ENCODE measurements at regions not wholly inside any gene's neighbourhood (a gene's known extent, or its start where the extent isn't known, plus 50 kb on each side); places are given as distances from the start of the nearest gene placed in this dataset.

GRCh38 chr19:28988066-28988465 is 224.9 kb downstream of the UQCRFS1 start:
- no peak for TF ChIP-seq POLR2AphosphoS5 (IDR thresholded peaks at IDR 0.05; ENCODE audit: low read depth)
- H3K27me3 ChIP-seq (ENCODE audit: insufficient read depth, poor library complexity, severe bottlenecking) = no peaks in the 10 kb centered on the region
- no peak overlapping the region for H3K27ac ChIP-seq (replicated peaks)
- H3K4me3 ChIP-seq (replicated peaks; ENCODE audit: insufficient read depth, low read length) = no peak overlapping the region
- no peak for DNase-seq (ENCODE audit: low read depth in 1 of 2, low spot score in 1 of 2)

- no peak overlapping the region for H3K4me3 ChIP-seq (replicated peaks; ENCODE audit: insufficient read depth, low read length)
- H3K27me3 ChIP-seq (ENCODE audit: insufficient read depth, poor library complexity, severe bottlenecking) = no peaks in the 10 kb centered on the region
- H3K27ac ChIP-seq (replicated peaks) = no peak overlapping the region
- TF ChIP-seq CTCF (IDR thresholded peaks at IDR 0.05; ENCODE audit: insufficient read depth, low read length) (no peak), SPI1 (IDR thresholded peaks at IDR 0.05; ENCODE audit: borderline replicate concordance, low read depth) (no peak), POLR2AphosphoS5 (IDR thresholded peaks at IDR 0.05; ENCODE audit: low read depth) (no peak), GABPA (IDR thresholded peaks at IDR 0.05; ENCODE audit: low read depth) (no peak)
- TF ChIP-seq, protein P1, sequence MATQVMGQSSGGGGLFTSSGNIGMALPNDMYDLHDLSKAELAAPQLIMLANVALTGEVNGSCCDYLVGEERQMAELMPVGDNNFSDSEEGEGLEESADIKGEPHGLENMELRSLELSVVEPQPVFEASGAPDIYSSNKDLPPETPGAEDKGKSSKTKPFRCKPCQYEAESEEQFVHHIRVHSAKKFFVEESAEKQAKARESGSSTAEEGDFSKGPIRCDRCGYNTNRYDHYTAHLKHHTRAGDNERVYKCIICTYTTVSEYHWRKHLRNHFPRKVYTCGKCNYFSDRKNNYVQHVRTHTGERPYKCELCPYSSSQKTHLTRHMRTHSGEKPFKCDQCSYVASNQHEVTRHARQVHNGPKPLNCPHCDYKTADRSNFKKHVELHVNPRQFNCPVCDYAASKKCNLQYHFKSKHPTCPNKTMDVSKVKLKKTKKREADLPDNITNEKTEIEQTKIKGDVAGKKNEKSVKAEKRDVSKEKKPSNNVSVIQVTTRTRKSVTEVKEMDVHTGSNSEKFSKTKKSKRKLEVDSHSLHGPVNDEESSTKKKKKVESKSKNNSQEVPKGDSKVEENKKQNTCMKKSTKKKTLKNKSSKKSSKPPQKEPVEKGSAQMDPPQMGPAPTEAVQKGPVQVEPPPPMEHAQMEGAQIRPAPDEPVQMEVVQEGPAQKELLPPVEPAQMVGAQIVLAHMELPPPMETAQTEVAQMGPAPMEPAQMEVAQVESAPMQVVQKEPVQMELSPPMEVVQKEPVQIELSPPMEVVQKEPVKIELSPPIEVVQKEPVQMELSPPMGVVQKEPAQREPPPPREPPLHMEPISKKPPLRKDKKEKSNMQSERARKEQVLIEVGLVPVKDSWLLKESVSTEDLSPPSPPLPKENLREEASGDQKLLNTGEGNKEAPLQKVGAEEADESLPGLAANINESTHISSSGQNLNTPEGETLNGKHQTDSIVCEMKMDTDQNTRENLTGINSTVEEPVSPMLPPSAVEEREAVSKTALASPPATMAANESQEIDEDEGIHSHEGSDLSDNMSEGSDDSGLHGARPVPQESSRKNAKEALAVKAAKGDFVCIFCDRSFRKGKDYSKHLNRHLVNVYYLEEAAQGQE (IDR thresholded peaks at IDR 0.05; ENCODE audit: insufficient replicate concordance, low read depth) = no peak
- DNase-seq (ENCODE audit: low read depth in 1 of 2, low spot score in 1 of 2) = no peak
Measured at GRCh38 chr19:28987177-28987576, 225.8 kb downstream of the UQCRFS1 start.

- no peak overlapping the region for H3K4me3 ChIP-seq (replicated peaks; ENCODE audit: insufficient read depth, low read length)
- TF ChIP-seq GABPA (IDR thresholded peaks at IDR 0.05; ENCODE audit: low read depth) (no peak), POLR2AphosphoS5 (IDR thresholded peaks at IDR 0.05; ENCODE audit: low read depth) (no peak), CTCF (IDR thresholded peaks at IDR 0.05; ENCODE audit: insufficient read depth, low read length) (no peak), SPI1 (IDR thresholded peaks at IDR 0.05; ENCODE audit: borderline replicate concordance, low read depth) (no peak)
- TF ChIP-seq, protein P1 (IDR thresholded peaks at IDR 0.05; ENCODE audit: insufficient replicate concordance, low read depth) = no peak
- no peaks in the 10 kb centered on the region for H3K27me3 ChIP-seq (ENCODE audit: insufficient read depth, poor library complexity, severe bottlenecking)
- no peak overlapping the region for H3K27ac ChIP-seq (replicated peaks)
- DNase-seq (ENCODE audit: low read depth in 1 of 2, low spot score in 1 of 2) = no peak
Measured at GRCh38 chr19:28985201-28985600, 227.8 kb downstream of the UQCRFS1 start.

DNA sequence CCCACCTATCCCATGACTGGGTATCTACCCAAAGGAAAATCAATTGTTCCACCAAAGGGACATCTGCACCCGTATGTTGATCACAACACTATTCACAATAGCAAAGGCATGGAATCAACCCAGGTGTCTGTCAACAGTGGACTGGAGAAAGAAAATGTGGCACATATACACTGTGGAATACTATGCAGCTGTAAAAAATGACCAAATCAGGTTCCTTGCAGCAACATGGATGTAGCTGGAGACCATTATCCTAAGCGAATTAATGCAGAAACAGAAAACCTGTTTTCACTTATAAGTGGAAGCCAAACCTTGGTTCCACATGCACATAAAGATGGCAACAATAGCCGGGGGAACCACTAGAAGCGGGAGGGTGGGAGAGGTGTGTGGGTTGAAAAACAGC is 228.6 kb downstream of the UQCRFS1 start:
- H3K27me3 ChIP-seq (ENCODE audit: insufficient read depth, poor library complexity, severe bottlenecking) = no peaks in the 10 kb centered on the region
- no peak for DNase-seq (ENCODE audit: low read depth in 1 of 2, low spot score in 1 of 2)
- no peak overlapping the region for H3K4me3 ChIP-seq (replicated peaks; ENCODE audit: insufficient read depth, low read length)
- no peak for TF ChIP-seq POLR2AphosphoS5 (IDR thresholded peaks at IDR 0.05; ENCODE audit: low read depth)
- no peak for TF ChIP-seq CTCF (IDR thresholded peaks at IDR 0.05; ENCODE audit: insufficient read depth, low read length)
- no peak for TF ChIP-seq SPI1 (IDR thresholded peaks at IDR 0.05; ENCODE audit: borderline replicate concordance, low read depth)
- no peak for TF ChIP-seq GABPA (IDR thresholded peaks at IDR 0.05; ENCODE audit: low read depth)
- H3K27ac ChIP-seq (replicated peaks) = no peak overlapping the region
